GM21576 (cell line): ENCODE measurements at regions not wholly inside any gene's neighbourhood (a gene's known extent, or its start where the extent isn't known, plus 50 kb on each side); places are given as distances from the start of the nearest gene placed in this dataset.
"Not testable (repeated sequence)": the region's sequence is repeated elsewhere in the genome, so short reads cannot be mapped to it uniquely, and the experiment has no call there.

ENCODE experiments used
- ATAC-seq: cut with Tn5 transposase; IDR thresholded peaks from one replicate; pipeline ENCODE4 v1.9.1; 2021; ENCODE audit warnings: mild to moderate bottlenecking, moderate library complexity; ENCODE audit not compliant: unreplicated experiment

- no peak for ATAC-seq
Observed at GRCh38 chr12:46526233-46526632, 153.7 kb upstream of the SLC38A2 start.

GRCh38 chr12:46524778-46525177 is 152.2 kb upstream of the SLC38A2 start:
- ATAC-seq, result no peak

GRCh38 chr12:46523863-46524770 is 151.5 kb upstream of the SLC38A2 start:
- ATAC-seq, result no peak

GRCh38 chr12:46523446-46523845 is 150.9 kb upstream of the SLC38A2 start:
- ATAC-seq, result no peak

GRCh38 chr12:46522071-46522470 is 149.5 kb upstream of the SLC38A2 start:
- ATAC-seq, result no peak

GRCh38 chr12:46521145-46521544 is 148.6 kb upstream of the SLC38A2 start:
- no peak for ATAC-seq

- ATAC-seq, result no peak
Observed at GRCh38 chr12:46519407-46519806, 146.8 kb upstream of the SLC38A2 start.

GRCh38 chr12:46518729-46519128 is 146.2 kb upstream of the SLC38A2 start:
- no peak for ATAC-seq

- ATAC-seq, result no peak
Observed at GRCh38 chr12:46518169-46518568, 145.6 kb upstream of the SLC38A2 start.

GRCh38 chr12:46517579-46517962 is 145.0 kb upstream of the SLC38A2 start:
- peak; percentile 17 for ATAC-seq

GRCh38 chr12:46516933-46517578 is 144.5 kb upstream of the SLC38A2 start:
- peak; percentile 97 for ATAC-seq

- ATAC-seq, result no peak
Observed at GRCh38 chr12:46516238-46516932, 143.8 kb upstream of the SLC38A2 start.

- ATAC-seq, result no peak
Observed at GRCh38 chr12:46515829-46516228, 143.3 kb upstream of the SLC38A2 start.

- no peak for ATAC-seq
Observed at GRCh38 chr12:46514886-46515285, 142.3 kb upstream of the SLC38A2 start.

- not testable (repeated sequence) for ATAC-seq
Observed at GRCh38 chr12:46510257-46510656, 137.7 kb upstream of the SLC38A2 start.

GRCh38 chr12:46509135-46509534 is 136.6 kb upstream of the SLC38A2 start:
- no peak for ATAC-seq

- ATAC-seq, result no peak
Observed at GRCh38 chr12:46508651-46509050, 136.1 kb upstream of the SLC38A2 start.

- no peak for ATAC-seq
Observed at GRCh38 chr12:46507766-46508165, 135.2 kb upstream of the SLC38A2 start.

- ATAC-seq, result no peak
Observed at GRCh38 chr12:46506961-46507360, 134.4 kb upstream of the SLC38A2 start.

- ATAC-seq, result no peak
Observed at GRCh38 chr12:46506198-46506597, 133.6 kb upstream of the SLC38A2 start.

GRCh38 chr12:46504494-46504893 is 131.9 kb upstream of the SLC38A2 start:
- no peak for ATAC-seq
